ENCODE measurements at regions not wholly inside any gene's neighbourhood (a gene's known extent, or its start where the extent isn't known, plus 50 kb on each side); places are given as distances from the start of the nearest gene placed in this dataset.
A peak's percentile ranks its signal among the peaks of the same experiment; 100 is the strongest.

GRCh38 chr5:124822647-124823046 is 76.2 kb upstream of the ZNF608 start:
- no peak for DNase-seq (ENCODE audit: low read depth)
- no peak overlapping the region for H3K4me3 ChIP-seq (replicated peaks; ENCODE audit: low read depth, low read length)
- TF ChIP-seq CTCF (IDR thresholded peaks at IDR 0.05; ENCODE audit: low read length, missing control alignments): no peak

- no peak for TF ChIP-seq CTCF (IDR thresholded peaks at IDR 0.05; ENCODE audit: low read length, missing control alignments)
- DNase-seq (ENCODE audit: low read depth): no peak
- no peak overlapping the region for H3K4me3 ChIP-seq (replicated peaks; ENCODE audit: low read depth, low read length)
These were observed 76.9 kb upstream of the ZNF608 start for GRCh38 chr5:124823380-124823779.

GRCh38 chr5:124824637-124825158 is 78.3 kb upstream of the ZNF608 start:
- no peak overlapping the region for H3K4me3 ChIP-seq (replicated peaks; ENCODE audit: low read depth, low read length)
- no peak for TF ChIP-seq CTCF (IDR thresholded peaks at IDR 0.05; ENCODE audit: low read length, missing control alignments)
- DNase-seq (ENCODE audit: low read depth): peak; percentile 96

GRCh38 chr5:124825250-124825982 is 79.0 kb upstream of the ZNF608 start:
- H3K4me3 ChIP-seq (replicated peaks; ENCODE audit: low read depth, low read length): no peak overlapping the region
- no peak for DNase-seq (ENCODE audit: low read depth)
- TF ChIP-seq CTCF (IDR thresholded peaks at IDR 0.05; ENCODE audit: low read length, missing control alignments): no peak

GRCh38 chr5:124825983-124826337 is 79.5 kb upstream of the ZNF608 start:
- H3K4me3 ChIP-seq (replicated peaks; ENCODE audit: low read depth, low read length): no peak overlapping the region
- no peak for TF ChIP-seq CTCF (IDR thresholded peaks at IDR 0.05; ENCODE audit: low read length, missing control alignments)
- no peak for DNase-seq (ENCODE audit: low read depth)

- no peak for TF ChIP-seq CTCF (IDR thresholded peaks at IDR 0.05; ENCODE audit: low read length, missing control alignments)
- no peak overlapping the region for H3K4me3 ChIP-seq (replicated peaks; ENCODE audit: low read depth, low read length)
- DNase-seq (ENCODE audit: low read depth): no peak
These were observed 82.3 kb upstream of the ZNF608 start for GRCh38 chr5:124828731-124829234.
